Kidney (tissue), 13 donors: ENCODE measurements at regions not wholly inside any gene's neighbourhood (a gene's known extent, or its start where the extent isn't known, plus 50 kb on each side); places are given as distances from the start of the nearest gene placed in this dataset.

Source experiments
- DNase-seq, 5 donors: peaks; one replicate each; pipeline ENCODE4 v3.0.0-alpha.2; 2013 to 2020
- FAIRE-seq: peaks from 2 replicates; lab custom pipeline; 2012; peaks lifted over from hg19 to GRCh38; lab: Jason Lieb, UNC
- H3K27ac ChIP-seq, 2 donors: one replicate each; pipeline ENCODE4 v1.7.0; 2013; ENCODE audit warnings: low read depth in 2 of 2, low read length in 2 of 2, inconsistent platforms in 1 of 2
- H3K27me3 ChIP-seq: one replicate; pipeline ENCODE4 v1.7.1; 2013; ENCODE audit warnings: low read length, inconsistent platforms; ENCODE audit not compliant: control insufficient read depth, insufficient read depth
- H3K36me3 ChIP-seq, 3 donors: one replicate each; pipeline versions ENCODE4 v1.7.0 to v1.7.1; 2013; ENCODE audit warnings: low read length in 3 of 3, control low read depth in 1 of 3, inconsistent platforms in 1 of 3; ENCODE audit not compliant: insufficient read depth in 3 of 3, control insufficient read depth in 2 of 3
- H3K4me1 ChIP-seq, 3 donors: one replicate each; pipeline versions ENCODE4 v1.7.0 to v1.7.1; 2013; ENCODE audit warnings: low read length in 3 of 3, inconsistent platforms in 1 of 3, low read depth in 1 of 3; ENCODE audit not compliant: control insufficient read depth in 2 of 3, insufficient read depth in 2 of 3
- H3K4me3 ChIP-seq, 3 donors: one replicate each; pipeline versions ENCODE4 v1.7.0 to v1.8.1; 2013; ENCODE audit warnings: low read length in 3 of 3, control low read depth in 1 of 3, inconsistent platforms in 1 of 3
- H3K9ac ChIP-seq, 3 donors: one replicate each; pipeline versions ENCODE4 v1.7.0 to v1.7.1; 2013; ENCODE audit warnings: low read length in 3 of 3, control low read depth in 1 of 3, inconsistent platforms in 1 of 3
- H3K9me3 ChIP-seq, 3 donors: one replicate each; pipeline versions ENCODE4 v1.7.0 to v1.7.1; 2013; ENCODE audit warnings: low read length in 3 of 3, control low read depth in 1 of 3, inconsistent platforms in 1 of 3; ENCODE audit not compliant: control insufficient read depth in 2 of 3, insufficient read depth in 1 of 3
- CTCF ChIP-seq: IDR thresholded peaks from 3 replicates; pipeline ENCODE4 v1.5.1; 2012; ENCODE audit warnings: mild to moderate bottlenecking, moderate library complexity, borderline replicate concordance; ENCODE audit not compliant: insufficient read depth; ENCODE audit errors: extremely low read depth
- intact Hi-C: fragments of 100-400 bp; cut with DNase I; formaldehyde crosslinking; loops from one replicate; pipeline ENCODE4 v1.11.1; 2022
- donor health status: control.
- donor health status: control.
- donor health status: control.
- donor health status: control.
- donor health status: control.
- donor health status: DM: yes; HTN: yes; CAD: no.
- donor health status: Normal renal cell carcinoma (clear cell type).

DNA sequence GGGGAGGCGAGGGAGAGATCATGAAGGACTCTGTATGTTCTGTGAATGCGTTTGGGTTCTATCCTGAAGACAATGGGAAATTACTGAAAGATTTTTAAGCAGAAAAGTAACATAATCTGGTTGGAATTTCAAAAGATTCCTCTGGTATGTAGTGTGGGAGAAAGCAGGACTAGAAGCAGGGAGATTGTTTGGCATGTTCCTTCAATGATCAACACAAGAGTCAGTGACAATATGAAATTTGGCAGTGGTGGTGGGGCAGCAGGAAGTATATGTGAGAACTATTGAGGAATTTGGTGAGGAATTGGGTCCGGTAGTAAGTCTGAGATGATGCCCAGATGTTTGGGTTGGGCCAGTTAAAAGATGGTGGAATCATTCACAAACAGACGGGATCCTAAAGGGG lies 348.7 kb downstream of the CD83 start:
- no peak for TF ChIP-seq CTCF
- H3K27me3 ChIP-seq, result no peaks in the 10 kb centered on the region
- no peak overlapping the region for H3K4me3 ChIP-seq
- no peaks in the 10 kb centered on the region for H3K36me3 ChIP-seq
- no peak overlapping the region for H3K9ac ChIP-seq
- no peaks in the 10 kb centered on the region for H3K9me3 ChIP-seq
- DNase-seq (no peak), FAIRE-seq (no peak)
- intact Hi-C loops, result no loop called here
- H3K27ac ChIP-seq, result no peak overlapping the region
- no peaks in the 10 kb centered on the region for H3K4me1 ChIP-seq

DNA sequence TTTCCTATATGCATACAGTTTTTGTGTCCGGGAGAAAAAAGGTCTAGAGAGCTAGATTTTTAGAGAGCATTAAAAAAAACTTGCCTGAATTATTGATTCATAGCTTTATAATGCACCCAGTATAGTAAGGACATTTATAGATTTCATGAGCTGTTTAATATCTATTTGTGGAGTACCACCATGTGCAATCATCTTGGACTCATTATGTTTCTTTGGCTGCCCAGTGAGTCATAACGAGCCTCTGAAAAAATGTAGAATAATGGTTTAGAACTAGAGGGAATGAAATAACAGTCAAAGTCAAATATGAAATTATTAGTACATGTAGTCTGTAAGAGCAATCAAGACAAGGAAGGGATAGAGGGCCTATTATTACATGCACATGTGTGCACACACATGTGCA lies 350.0 kb downstream of the CD83 start:
- Histone ChIP-seq H3K4me1 (no peaks in the 10 kb centered on the region), H3K27ac (no peak overlapping the region), H3K9ac (no peak overlapping the region), H3K4me3 (no peak overlapping the region), H3K36me3 (no peaks in the 10 kb centered on the region), H3K9me3 (no peaks in the 10 kb centered on the region), H3K27me3 (no peaks in the 10 kb centered on the region)
- no peak for TF ChIP-seq CTCF
- FAIRE-seq (no peak), DNase-seq (no peak)
- intact Hi-C loops, result no loop called here

DNA sequence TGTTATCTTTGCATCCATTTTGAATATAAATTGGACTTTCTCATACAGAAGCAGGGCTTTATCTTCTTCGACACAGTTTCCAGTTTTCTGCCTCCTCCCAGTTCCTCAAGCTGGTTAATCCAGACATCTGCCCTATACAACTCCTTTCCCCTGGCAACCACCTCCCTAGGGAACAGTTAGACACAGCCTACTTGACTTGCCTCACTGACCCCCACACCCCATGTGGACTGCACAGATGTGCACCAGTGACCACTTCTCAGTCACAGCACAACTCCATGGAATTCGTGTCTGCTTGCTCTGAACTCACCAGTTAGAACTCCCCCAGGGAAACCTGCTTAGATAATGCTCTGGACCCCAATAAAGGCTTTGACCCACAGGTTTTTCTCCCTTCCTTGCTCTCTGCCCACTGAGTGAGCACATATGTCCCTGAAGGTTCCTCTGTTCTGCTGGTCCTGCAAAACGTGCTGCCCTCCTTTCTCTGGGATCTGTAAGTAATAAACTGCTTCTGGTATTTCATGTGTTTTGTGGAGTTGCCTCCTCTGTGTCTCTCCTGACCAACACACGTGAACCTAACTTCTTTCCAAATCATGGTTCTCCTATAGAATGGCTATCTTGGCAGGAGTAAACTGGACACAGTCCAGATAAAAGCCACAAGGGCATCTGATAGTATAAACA lies 351.2 kb downstream of the CD83 start:
- Histone ChIP-seq H3K36me3 (no peaks in the 10 kb centered on the region), H3K9ac (no peak overlapping the region), H3K4me3 (no peak overlapping the region), H3K27ac (no peak overlapping the region), H3K27me3 (no peaks in the 10 kb centered on the region), H3K4me1 (no peaks in the 10 kb centered on the region), H3K9me3 (no peaks in the 10 kb centered on the region)
- FAIRE-seq (no peak), DNase-seq (no peak)
- intact Hi-C loops, result no loop called here
- TF ChIP-seq CTCF, result no peak

GRCh38 chr6:14470101-14470500 lies 352.5 kb downstream of the CD83 start:
- H3K4me1 ChIP-seq, result no peaks in the 10 kb centered on the region
- no peaks in the 10 kb centered on the region for H3K36me3 ChIP-seq
- H3K27me3 ChIP-seq, result no peaks in the 10 kb centered on the region
- FAIRE-seq, result no peak
- H3K9ac ChIP-seq, result no peak overlapping the region
- H3K27ac ChIP-seq, result no peak overlapping the region
- DNase-seq, result no peak
- intact Hi-C loops, result no loop called here
- no peak for TF ChIP-seq CTCF
- no peaks in the 10 kb centered on the region for H3K9me3 ChIP-seq
- no peak overlapping the region for H3K4me3 ChIP-seq
